ENCODE measurements at regions not wholly inside any gene's neighbourhood (a gene's known extent, or its start where the extent isn't known, plus 50 kb on each side); places are given as distances from the start of the nearest gene placed in this dataset.

DNA sequence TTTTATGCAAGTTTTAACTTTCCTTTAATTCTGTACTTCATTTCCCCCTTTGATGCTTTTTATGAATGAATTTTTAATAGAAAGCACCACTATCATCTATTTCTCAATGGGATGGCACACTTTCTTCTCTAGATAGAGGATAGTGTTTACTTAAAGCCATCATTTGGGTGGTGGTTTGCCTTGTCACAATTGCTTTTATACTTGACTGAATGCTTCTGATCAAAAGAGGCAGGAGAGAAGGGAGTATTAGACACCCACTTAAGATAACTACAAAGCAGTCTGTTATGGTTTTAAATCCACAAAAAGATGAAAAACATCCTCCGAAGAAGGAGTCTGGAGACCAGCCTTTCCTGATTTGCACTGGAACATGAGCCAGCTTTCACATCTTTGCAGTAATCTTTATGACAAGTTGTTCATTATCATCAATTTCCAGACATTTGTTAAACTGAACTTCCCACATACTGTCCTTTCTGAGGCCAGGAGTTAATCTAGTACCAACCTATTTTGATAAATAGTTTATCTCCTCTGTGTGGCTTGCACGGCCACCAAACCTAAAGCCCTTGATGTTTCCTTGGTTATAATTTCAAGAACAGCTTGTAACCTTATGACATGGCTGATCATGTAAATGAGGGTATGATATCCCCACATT, 270.4 kb upstream of the RBMY1B start (continued):
- TF ChIP-seq, protein P1, sequence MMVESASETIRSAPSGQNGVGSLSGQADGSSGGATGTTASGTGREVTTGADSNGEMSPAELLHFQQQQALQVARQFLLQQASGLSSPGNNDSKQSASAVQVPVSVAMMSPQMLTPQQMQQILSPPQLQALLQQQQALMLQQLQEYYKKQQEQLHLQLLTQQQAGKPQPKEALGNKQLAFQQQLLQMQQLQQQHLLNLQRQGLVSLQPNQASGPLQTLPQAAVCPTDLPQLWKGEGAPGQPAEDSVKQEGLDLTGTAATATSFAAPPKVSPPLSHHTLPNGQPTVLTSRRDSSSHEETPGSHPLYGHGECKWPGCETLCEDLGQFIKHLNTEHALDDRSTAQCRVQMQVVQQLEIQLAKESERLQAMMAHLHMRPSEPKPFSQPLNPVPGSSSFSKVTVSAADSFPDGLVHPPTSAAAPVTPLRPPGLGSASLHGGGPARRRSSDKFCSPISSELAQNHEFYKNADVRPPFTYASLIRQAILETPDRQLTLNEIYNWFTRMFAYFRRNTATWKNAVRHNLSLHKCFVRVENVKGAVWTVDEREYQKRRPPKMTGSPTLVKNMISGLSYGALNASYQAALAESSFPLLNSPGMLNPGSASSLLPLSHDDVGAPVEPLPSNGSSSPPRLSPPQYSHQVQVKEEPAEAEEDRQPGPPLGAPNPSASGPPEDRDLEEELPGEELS (CRISPR knock-in tag; IDR thresholded peaks at IDR 0.05): no peak
- TF ChIP-seq GRHL2 (CRISPR knock-in tag; IDR thresholded peaks at IDR 0.05; ENCODE audit: insufficient replicate concordance, severe bottlenecking): no peak
- TF ChIP-seq, protein P2, sequence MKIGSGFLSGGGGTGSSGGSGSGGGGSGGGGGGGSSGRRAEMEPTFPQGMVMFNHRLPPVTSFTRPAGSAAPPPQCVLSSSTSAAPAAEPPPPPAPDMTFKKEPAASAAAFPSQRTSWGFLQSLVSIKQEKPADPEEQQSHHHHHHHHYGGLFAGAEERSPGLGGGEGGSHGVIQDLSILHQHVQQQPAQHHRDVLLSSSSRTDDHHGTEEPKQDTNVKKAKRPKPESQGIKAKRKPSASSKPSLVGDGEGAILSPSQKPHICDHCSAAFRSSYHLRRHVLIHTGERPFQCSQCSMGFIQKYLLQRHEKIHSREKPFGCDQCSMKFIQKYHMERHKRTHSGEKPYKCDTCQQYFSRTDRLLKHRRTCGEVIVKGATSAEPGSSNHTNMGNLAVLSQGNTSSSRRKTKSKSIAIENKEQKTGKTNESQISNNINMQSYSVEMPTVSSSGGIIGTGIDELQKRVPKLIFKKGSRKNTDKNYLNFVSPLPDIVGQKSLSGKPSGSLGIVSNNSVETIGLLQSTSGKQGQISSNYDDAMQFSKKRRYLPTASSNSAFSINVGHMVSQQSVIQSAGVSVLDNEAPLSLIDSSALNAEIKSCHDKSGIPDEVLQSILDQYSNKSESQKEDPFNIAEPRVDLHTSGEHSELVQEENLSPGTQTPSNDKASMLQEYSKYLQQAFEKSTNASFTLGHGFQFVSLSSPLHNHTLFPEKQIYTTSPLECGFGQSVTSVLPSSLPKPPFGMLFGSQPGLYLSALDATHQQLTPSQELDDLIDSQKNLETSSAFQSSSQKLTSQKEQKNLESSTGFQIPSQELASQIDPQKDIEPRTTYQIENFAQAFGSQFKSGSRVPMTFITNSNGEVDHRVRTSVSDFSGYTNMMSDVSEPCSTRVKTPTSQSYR (CRISPR knock-in tag; IDR thresholded peaks at IDR 0.05): no peak
- no peak for TF ChIP-seq SOX15 (CRISPR knock-in tag; IDR thresholded peaks at IDR 0.05)
- TF ChIP-seq ESRRA (CRISPR knock-in tag; IDR thresholded peaks at IDR 0.05; ENCODE audit: borderline replicate concordance): no peak
- no peak for TF ChIP-seq ZNF416 (CRISPR knock-in tag; IDR thresholded peaks at IDR 0.05)
- no peak for TF ChIP-seq PRRX2 (CRISPR knock-in tag; IDR thresholded peaks at IDR 0.05)

DNA sequence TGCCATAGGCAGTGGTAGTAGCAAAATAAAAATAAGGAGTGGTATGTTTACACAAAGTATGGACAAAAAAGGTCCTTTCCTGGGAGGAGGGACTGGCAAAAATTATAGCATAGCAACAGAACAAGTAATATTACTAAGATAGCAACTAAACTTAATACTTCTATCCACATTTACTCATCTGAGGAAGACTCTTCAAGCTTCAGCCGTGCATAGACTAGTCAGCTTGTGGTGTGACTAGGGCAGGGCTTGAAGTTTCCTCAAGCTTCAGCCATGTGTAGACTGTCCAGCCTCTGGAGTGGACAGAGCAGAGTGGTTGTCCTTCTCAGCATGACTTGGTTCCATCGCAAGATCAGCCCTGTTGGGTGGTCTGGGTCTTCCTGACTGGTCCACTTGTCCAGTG, 268.3 kb upstream of the RBMY1B start:
- TF ChIP-seq ZBTB21 (CRISPR knock-in tag; IDR thresholded peaks at IDR 0.05; ENCODE audit: borderline replicate concordance) (no peak), TCF7 (CRISPR knock-in tag; IDR thresholded peaks at IDR 0.05; ENCODE audit: low read depth) (no peak), NR2C2 (CRISPR knock-in tag; IDR thresholded peaks at IDR 0.05) (no peak), RORB (CRISPR knock-in tag; IDR thresholded peaks at IDR 0.05) (no peak), ZNF138 (CRISPR knock-in tag; conservative IDR thresholded peaks at IDR 0.05) (no peak), NR3C1 (CRISPR knock-in tag; conservative IDR thresholded peaks at IDR 0.05; ENCODE audit: low read depth) (no peak), HMGA2 (CRISPR knock-in tag; IDR thresholded peaks at IDR 0.05) (no peak), KAT7 (CRISPR knock-in tag; IDR thresholded peaks at IDR 0.05; ENCODE audit: borderline replicate concordance) (no peak), SMAD4 (CRISPR knock-in tag; IDR thresholded peaks at IDR 0.05) (no peak), JAZF1 (CRISPR knock-in tag; IDR thresholded peaks at IDR 0.05) (no peak), ESRRA (CRISPR knock-in tag; IDR thresholded peaks at IDR 0.05; ENCODE audit: borderline replicate concordance) (no peak), FOXJ3 (CRISPR knock-in tag; IDR thresholded peaks at IDR 0.05; ENCODE audit: borderline replicate concordance) (no peak), ZNF423 (CRISPR knock-in tag; IDR thresholded peaks at IDR 0.05) (no peak), FOXP1 (CRISPR knock-in tag; IDR thresholded peaks at IDR 0.05; ENCODE audit: borderline replicate concordance) (no peak)
- TF ChIP-seq, protein P1 (CRISPR knock-in tag; IDR thresholded peaks at IDR 0.05): no peak
- TF ChIP-seq, protein P3, sequence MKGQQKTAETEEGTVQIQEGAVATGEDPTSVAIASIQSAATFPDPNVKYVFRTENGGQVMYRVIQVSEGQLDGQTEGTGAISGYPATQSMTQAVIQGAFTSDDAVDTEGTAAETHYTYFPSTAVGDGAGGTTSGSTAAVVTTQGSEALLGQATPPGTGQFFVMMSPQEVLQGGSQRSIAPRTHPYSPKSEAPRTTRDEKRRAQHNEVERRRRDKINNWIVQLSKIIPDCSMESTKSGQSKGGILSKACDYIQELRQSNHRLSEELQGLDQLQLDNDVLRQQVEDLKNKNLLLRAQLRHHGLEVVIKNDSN (CRISPR knock-in tag; IDR thresholded peaks at IDR 0.05): no peak
- TF ChIP-seq, protein P4, sequence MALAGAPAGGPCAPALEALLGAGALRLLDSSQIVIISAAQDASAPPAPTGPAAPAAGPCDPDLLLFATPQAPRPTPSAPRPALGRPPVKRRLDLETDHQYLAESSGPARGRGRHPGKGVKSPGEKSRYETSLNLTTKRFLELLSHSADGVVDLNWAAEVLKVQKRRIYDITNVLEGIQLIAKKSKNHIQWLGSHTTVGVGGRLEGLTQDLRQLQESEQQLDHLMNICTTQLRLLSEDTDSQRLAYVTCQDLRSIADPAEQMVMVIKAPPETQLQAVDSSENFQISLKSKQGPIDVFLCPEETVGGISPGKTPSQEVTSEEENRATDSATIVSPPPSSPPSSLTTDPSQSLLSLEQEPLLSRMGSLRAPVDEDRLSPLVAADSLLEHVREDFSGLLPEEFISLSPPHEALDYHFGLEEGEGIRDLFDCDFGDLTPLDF (CRISPR knock-in tag; IDR thresholded peaks at IDR 0.05): no peak
- TF ChIP-seq, protein P5, sequence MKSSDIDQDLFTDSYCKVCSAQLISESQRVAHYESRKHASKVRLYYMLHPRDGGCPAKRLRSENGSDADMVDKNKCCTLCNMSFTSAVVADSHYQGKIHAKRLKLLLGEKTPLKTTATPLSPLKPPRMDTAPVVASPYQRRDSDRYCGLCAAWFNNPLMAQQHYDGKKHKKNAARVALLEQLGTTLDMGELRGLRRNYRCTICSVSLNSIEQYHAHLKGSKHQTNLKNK (CRISPR knock-in tag; IDR thresholded peaks at IDR 0.05): no peak
- TF ChIP-seq, protein P6, sequence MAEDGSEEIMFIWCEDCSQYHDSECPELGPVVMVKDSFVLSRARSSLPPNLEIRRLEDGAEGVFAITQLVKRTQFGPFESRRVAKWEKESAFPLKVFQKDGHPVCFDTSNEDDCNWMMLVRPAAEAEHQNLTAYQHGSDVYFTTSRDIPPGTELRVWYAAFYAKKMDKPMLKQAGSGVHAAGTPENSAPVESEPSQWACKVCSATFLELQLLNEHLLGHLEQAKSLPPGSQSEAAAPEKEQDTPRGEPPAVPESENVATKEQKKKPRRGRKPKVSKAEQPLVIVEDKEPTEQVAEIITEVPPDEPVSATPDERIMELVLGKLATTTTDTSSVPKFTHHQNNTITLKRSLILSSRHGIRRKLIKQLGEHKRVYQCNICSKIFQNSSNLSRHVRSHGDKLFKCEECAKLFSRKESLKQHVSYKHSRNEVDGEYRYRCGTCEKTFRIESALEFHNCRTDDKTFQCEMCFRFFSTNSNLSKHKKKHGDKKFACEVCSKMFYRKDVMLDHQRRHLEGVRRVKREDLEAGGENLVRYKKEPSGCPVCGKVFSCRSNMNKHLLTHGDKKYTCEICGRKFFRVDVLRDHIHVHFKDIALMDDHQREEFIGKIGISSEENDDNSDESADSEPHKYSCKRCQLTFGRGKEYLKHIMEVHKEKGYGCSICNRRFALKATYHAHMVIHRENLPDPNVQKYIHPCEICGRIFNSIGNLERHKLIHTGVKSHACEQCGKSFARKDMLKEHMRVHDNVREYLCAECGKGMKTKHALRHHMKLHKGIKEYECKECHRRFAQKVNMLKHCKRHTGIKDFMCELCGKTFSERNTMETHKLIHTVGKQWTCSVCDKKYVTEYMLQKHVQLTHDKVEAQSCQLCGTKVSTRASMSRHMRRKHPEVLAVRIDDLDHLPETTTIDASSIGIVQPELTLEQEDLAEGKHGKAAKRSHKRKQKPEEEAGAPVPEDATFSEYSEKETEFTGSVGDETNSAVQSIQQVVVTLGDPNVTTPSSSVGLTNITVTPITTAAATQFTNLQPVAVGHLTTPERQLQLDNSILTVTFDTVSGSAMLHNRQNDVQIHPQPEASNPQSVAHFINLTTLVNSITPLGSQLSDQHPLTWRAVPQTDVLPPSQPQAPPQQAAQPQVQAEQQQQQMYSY (CRISPR knock-in tag; IDR thresholded peaks at IDR 0.05): no peak
- H3K27me3 Mint-ChIP-seq (ENCODE audit: low read depth): no peaks in the 10 kb centered on the region
- no peak overlapping the region for H3K4me3 Mint-ChIP-seq
- no peaks in the 10 kb centered on the region for H3K4me1 Mint-ChIP-seq
- ChIA-PET POLR2A (no interaction called here), CTCF (no interaction called here)
- H3K27ac Mint-ChIP-seq: no peak overlapping the region
- no peak for DNase-seq (ENCODE audit: low spot score)
- ATAC-seq: no peak
- peaks cover 20% of the 10 kb centered on the region for H3K36me3 Mint-ChIP-seq
- H3K9me3 Mint-ChIP-seq: peaks cover 44% of the 10 kb centered on the region

Measured in WTC11 (cell line).